Cardiac fibroblast (primary cell): ENCODE measurements at regions not wholly inside any gene's neighbourhood (a gene's known extent, or its start where the extent isn't known, plus 50 kb on each side); places are given as distances from the start of the nearest gene placed in this dataset.
A peak's percentile ranks its signal among the peaks of the same experiment; 100 is the strongest.

Source experiments
- DNase-seq, 2 donors: peaks; one replicate each; pipeline versions ENCODE4 v3.0.0 to v3.0.0-alpha.2; 2010; ENCODE audit warnings: low read depth in 2 of 2
- H3K4me3 ChIP-seq, 2 donors: replicated peaks in 1 of 2; 1 replicate in 1 of 2; 2 replicates in 1 of 2; pipeline ENCODE4 v1.5.1; 2011; ENCODE audit warnings: low read depth in 2 of 2, low read length in 2 of 2, mild to moderate bottlenecking in 2 of 2, moderate library complexity in 1 of 2
- TF ChIP-seq, protein P1 (sequence below): IDR thresholded peaks from one replicate; pipeline ENCODE4 v1.5.1; 2011; ENCODE audit warnings: low read depth, mild to moderate bottlenecking, low read length, inconsistent platforms

DNA sequence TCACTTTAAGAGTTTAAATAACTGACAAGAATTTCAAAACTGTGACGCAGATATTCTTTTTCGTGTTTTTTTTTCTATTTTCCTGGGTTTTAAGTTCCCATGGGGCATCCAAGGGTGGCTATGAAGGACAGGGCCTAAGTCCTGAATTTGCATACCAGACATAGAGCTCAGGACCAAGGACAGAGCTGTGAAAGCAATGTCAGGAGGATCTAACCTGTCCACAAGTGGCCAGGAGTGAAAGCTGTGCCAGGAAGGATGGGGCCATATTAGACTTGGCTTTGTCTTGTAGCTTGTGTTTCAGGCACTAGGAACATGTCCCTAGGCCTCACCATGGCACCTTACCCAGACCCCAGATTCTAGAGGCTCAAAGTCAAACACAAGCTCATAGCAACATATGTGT is 289.4 kb upstream of the MIR17HG start:
- TF ChIP-seq, protein P1, sequence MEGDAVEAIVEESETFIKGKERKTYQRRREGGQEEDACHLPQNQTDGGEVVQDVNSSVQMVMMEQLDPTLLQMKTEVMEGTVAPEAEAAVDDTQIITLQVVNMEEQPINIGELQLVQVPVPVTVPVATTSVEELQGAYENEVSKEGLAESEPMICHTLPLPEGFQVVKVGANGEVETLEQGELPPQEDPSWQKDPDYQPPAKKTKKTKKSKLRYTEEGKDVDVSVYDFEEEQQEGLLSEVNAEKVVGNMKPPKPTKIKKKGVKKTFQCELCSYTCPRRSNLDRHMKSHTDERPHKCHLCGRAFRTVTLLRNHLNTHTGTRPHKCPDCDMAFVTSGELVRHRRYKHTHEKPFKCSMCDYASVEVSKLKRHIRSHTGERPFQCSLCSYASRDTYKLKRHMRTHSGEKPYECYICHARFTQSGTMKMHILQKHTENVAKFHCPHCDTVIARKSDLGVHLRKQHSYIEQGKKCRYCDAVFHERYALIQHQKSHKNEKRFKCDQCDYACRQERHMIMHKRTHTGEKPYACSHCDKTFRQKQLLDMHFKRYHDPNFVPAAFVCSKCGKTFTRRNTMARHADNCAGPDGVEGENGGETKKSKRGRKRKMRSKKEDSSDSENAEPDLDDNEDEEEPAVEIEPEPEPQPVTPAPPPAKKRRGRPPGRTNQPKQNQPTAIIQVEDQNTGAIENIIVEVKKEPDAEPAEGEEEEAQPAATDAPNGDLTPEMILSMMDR: no peak
- DNase-seq: peak; percentile 1 to 2
- H3K4me3 ChIP-seq: no peak overlapping the region

DNA sequence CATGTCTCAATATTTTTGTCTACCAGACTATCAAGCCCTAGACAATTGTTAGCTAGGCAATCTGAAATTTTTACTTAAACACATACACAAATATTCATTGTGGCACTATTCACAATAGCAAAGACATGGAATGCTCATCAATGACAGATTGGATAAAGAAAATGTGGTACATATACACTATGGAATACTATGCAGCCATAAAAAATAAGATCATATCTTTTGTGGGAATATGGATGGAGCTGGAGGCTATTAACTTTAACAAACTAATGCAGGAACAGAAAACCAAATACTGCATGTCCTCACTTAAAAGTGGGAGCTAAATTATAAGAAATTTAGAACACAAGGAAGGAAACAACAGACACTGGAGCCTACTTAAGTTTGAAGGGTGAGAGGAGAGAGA is 288.6 kb upstream of the MIR17HG start:
- DNase-seq: no peak
- TF ChIP-seq, protein P1: no peak

DNA sequence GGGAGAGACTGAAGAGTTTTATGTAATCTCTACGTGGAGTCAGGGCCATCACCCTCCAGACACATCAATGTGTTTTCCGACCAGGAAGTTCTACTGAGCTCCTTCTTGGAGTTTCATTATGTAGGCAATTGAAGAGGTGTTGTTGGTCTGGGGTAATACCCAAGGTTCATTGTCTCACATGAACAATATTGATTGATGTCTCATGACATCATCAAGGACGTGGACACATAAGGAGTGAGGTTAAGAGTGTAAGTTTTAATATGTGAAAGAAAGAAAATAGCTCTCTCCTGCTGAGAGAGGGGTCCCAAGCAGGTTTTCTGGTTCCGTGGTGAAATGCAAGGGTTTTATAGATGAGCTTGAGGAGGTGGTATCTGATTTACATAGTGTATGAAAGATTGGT is 280.7 kb upstream of the MIR17HG start:
- DNase-seq: no peak
- H3K4me3 ChIP-seq: no peak overlapping the region
- TF ChIP-seq, protein P1: no peak

More for the DNA sequence above, 288.6 kb upstream of the MIR17HG start:
- H3K4me3 ChIP-seq: no peak overlapping the region

DNA sequence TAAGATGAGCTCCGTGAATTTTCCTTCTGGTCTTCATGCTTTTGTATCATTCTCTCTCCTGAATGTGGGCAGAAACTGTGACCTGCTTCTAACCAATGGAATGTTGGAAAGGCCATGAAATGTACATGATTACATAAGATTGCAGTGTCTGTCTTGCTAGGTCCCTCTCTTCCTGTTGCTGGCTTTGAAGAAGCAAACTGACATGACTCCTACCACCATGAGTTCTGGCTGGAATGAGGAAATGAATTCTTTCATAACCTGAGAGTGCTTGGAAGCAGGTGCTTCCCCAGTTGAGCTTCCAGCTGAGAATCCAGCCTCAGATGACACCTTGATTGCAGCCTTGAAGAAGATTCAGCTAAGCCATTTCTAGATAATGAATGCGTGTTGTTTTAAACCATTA is 275.0 kb upstream of the MIR17HG start:
- TF ChIP-seq, protein P1: no peak
- no peak for DNase-seq
- no peak overlapping the region for H3K4me3 ChIP-seq

DNA sequence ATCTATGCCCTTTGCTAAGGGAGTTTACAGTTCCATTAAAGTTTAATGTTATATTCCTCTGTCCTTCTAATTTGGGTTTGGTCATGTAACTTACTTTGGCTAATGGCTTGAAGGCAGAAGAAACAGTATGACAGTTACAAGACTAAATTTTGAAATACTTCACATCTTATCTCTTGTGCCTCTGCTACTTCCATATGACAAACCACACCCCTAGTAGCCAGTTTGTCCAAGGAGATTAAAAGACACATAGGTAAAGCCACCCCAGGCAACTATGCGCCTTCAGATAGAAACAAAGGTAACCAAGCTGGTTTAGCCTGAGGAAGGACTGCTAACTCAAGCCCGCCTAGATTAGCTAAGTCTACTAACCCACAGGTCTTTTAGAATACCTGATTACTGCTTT is 273.4 kb upstream of the MIR17HG start:
- no peak for DNase-seq
- no peak overlapping the region for H3K4me3 ChIP-seq
- TF ChIP-seq, protein P1: no peak

DNA sequence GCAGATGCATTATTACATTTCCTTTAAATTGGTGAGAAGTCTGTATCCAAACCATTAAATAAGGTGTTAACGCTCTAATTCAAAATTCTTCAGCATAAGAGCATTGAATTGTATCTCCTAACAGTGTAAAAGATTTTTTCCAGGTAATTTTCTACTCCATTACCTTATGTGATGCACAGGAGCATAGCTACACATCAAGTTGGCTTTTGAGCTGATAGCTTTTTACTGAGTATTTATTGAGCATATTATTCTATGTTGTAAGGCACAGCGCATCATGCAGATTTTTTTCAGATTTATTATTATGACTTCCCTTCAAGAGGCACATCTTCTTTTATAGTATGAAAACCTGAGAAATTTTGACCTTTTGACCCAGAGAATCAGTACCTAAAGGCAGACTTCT is 270.7 kb upstream of the MIR17HG start:
- no peak overlapping the region for H3K4me3 ChIP-seq
- no peak for DNase-seq
- TF ChIP-seq, protein P1: no peak

DNA sequence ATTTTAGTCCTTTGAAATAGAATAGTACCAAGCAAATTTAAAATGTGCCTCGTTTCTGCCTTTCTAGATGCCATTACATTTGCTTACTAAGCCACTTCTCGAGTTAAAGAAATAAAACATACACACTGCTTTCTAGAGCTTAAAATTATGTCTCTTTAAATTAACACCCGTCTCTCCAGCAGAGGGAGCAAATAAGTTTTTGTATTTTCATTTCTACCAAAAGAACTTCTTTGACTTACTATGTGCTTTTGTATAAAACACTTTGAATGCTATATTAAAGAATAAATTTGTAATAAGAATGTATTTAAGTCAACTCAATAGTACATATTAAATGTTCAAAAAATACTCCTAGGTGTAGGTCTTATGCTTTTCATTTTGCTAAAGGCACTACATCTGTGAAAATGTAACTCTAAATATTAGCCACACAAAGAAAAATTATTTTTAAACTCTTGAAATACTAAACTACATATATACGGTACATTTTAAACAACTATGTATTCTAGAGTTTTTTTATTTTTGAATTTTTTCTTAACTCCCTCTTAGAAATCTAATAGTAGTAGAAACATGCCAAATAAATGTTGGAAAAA is 269.3 kb upstream of the MIR17HG start:
- no peak overlapping the region for H3K4me3 ChIP-seq
- TF ChIP-seq, protein P1: no peak
- peak; percentile 3 to 34 for DNase-seq
